ENCODE measurements at regions not wholly inside any gene's neighbourhood (a gene's known extent, or its start where the extent isn't known, plus 50 kb on each side); places are given as distances from the start of the nearest gene placed in this dataset.
"Not testable (repeated sequence)": the region's sequence is repeated elsewhere in the genome, so short reads cannot be mapped to it uniquely, and the experiment has no call there.

DNA sequence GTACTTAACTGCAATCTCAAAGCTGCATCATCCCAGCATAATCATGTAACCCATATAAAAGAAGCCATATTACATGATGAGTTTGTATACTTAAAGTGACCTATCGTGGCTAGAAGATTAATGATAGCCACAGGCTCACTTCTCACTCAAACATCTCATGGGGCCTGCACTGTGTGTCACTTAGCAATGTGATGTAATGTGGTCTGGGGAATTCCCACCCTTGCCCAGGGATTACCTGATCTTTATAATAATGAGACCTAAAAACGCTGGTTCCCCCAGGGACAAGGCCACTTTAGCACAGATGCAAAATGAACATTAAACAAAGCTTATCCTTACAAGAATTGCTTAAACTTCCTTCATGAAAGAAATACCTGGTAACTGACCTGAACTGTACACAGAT, 427.1 kb upstream of the CNTNAP5 start:
- Histone ChIP-seq H3K4me3 (ENCODE audit: low read depth in 1 of 2, low read length in 1 of 2) (no peak overlapping the region), H3K4me1 (ENCODE audit: control insufficient read depth in 1 of 2, insufficient read depth in 1 of 2, low read depth in 1 of 2, low read length in 1 of 2) (peaks cover 0 to 8% of the 10 kb centered on the region in 2 experiments), H3K9me3 (no peaks in the 10 kb centered on the region), H3K27me3 (no peaks in the 10 kb centered on the region), H3K27ac (no peak overlapping the region), H3K36me3 (no peaks in the 10 kb centered on the region)
- TF ChIP-seq, protein P1, sequence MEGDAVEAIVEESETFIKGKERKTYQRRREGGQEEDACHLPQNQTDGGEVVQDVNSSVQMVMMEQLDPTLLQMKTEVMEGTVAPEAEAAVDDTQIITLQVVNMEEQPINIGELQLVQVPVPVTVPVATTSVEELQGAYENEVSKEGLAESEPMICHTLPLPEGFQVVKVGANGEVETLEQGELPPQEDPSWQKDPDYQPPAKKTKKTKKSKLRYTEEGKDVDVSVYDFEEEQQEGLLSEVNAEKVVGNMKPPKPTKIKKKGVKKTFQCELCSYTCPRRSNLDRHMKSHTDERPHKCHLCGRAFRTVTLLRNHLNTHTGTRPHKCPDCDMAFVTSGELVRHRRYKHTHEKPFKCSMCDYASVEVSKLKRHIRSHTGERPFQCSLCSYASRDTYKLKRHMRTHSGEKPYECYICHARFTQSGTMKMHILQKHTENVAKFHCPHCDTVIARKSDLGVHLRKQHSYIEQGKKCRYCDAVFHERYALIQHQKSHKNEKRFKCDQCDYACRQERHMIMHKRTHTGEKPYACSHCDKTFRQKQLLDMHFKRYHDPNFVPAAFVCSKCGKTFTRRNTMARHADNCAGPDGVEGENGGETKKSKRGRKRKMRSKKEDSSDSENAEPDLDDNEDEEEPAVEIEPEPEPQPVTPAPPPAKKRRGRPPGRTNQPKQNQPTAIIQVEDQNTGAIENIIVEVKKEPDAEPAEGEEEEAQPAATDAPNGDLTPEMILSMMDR (IDR thresholded peaks at IDR 0.05): no peak

DNA sequence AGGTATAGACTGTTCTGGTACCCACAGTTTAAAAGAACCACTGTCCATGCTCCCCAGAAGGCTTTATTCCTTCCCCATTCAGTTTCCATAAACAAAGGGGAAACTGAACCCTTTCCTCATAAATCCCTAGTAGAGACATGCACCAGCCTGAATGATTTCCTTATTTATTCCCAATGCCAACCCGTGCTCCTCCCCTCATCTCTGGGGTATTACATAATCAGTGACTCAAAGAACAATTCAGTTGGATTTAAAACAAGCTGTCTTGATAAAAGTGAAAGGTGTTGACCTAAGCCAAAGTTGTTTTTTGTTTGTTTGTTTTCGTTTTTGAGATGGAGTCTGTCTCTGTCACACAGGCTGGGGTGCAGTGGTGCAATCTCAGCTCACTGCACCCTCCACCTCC, 418.5 kb upstream of the CNTNAP5 start:
- TF ChIP-seq, protein P1 (IDR thresholded peaks at IDR 0.05): no peak
- Histone ChIP-seq H3K27ac (no peak overlapping the region), H3K9me3 (no peaks in the 10 kb centered on the region), H3K36me3 (no peaks in the 10 kb centered on the region), H3K4me3 (ENCODE audit: low read depth in 1 of 2, low read length in 1 of 2) (no peak overlapping the region), H3K27me3 (no peaks in the 10 kb centered on the region), H3K4me1 (ENCODE audit: control insufficient read depth in 1 of 2, insufficient read depth in 1 of 2, low read depth in 1 of 2, low read length in 1 of 2) (no peaks in the 10 kb centered on the region)

DNA sequence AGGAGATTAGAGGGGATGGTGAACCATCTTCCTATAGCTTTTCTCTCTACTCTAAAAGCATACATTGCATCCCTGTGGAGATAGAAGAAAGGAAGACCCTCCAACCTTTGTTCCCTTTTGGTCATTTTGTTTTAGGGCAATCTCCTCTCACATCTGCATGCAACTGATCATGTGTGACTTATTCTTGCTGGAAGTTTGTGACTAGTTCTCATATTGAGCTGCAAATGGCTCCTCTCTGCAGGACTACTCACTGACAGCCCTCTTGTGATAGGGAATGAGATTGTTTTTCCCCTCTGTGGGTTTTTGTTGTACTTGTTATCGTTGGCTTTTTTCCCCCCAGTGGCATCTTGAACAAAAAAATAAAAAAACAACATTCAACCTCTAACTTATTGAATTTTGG, 416.0 kb upstream of the CNTNAP5 start:
- H3K36me3 ChIP-seq: no peaks in the 10 kb centered on the region
- no peaks in the 10 kb centered on the region for H3K4me1 ChIP-seq (ENCODE audit: control insufficient read depth in 1 of 2, insufficient read depth in 1 of 2, low read depth in 1 of 2, low read length in 1 of 2)
- H3K9me3 ChIP-seq: no peaks in the 10 kb centered on the region
- TF ChIP-seq, protein P1 (IDR thresholded peaks at IDR 0.05): no peak
- H3K4me3 ChIP-seq (ENCODE audit: low read depth in 1 of 2, low read length in 1 of 2): no peak overlapping the region
- no peaks in the 10 kb centered on the region for H3K27me3 ChIP-seq
- no peak overlapping the region for H3K27ac ChIP-seq

DNA sequence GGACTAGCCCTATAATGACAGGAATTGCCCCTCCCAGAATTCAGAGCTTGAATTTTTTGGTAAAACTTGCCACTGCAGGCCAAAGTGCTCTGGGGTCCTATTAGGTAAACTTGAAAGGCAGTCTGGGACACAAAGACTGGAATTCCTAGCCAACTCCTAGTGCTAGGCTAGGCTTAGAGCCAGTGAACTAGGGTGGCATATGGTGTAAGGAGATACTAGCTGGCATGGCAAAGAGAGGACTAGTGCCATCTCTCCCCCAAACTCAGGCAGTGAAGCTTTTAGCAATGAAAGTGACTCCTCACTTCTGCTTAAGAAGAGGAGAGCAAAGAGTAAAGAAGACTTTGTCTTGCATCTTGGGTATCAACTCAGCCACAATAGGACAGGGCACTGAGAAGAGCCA, 410.5 kb upstream of the CNTNAP5 start:
- Histone ChIP-seq H3K27ac (no peak overlapping the region), H3K9me3 (no peaks in the 10 kb centered on the region), H3K36me3 (no peaks in the 10 kb centered on the region), H3K4me3 (ENCODE audit: low read depth in 1 of 2, low read length in 1 of 2) (no peak overlapping the region), H3K4me1 (ENCODE audit: control insufficient read depth in 1 of 2, insufficient read depth in 1 of 2, low read depth in 1 of 2, low read length in 1 of 2) (no peaks in the 10 kb centered on the region), H3K27me3 (no peaks in the 10 kb centered on the region)
- TF ChIP-seq, protein P1 (IDR thresholded peaks at IDR 0.05): no peak

DNA sequence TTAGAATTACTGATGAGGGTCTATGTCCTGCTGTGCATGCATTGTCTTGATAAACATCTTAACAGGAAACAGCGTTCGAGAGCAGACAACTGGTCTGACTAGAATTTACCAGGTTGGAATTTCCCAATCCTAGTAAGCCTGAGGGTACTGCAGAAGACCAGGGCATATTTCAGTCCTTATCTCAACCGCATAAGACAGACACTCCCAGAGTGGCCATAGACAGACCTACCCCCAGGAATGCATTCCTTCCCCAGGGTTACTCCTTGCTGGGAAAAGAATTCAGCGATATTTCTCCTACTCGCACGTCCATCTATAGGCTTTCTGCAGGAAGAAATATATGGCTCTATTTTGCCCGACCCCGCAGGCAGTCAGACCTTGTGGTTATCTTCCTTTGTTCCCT, 406.4 kb upstream of the CNTNAP5 start:
- H3K4me1 ChIP-seq (ENCODE audit: control insufficient read depth in 1 of 2, insufficient read depth in 1 of 2, low read depth in 1 of 2, low read length in 1 of 2): not testable (repeated sequence)

DNA sequence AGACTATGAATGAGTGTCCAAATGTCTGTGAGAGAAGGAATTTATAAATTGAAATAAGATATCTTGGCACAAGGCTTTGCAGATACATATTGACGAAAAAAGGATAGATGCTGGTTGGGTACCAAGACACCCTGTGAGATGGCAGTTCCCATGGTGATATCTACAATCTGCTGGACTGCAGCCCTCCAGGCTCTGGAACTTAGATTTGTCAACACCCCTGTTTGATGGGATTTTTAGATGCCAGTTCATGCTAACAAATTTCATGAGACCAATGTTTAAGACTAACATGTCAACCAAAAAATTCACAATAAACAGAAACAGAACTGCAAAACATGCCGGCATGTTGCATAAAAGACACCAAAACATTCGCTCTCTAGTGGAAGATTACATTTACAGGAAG, 400.3 kb upstream of the CNTNAP5 start:
- H3K27me3 ChIP-seq: no peaks in the 10 kb centered on the region
- H3K9me3 ChIP-seq: no peaks in the 10 kb centered on the region
- H3K36me3 ChIP-seq: no peaks in the 10 kb centered on the region
- H3K27ac ChIP-seq: no peak overlapping the region
- TF ChIP-seq, protein P1 (IDR thresholded peaks at IDR 0.05): no peak
- H3K4me1 ChIP-seq (ENCODE audit: control insufficient read depth in 1 of 2, insufficient read depth in 1 of 2, low read depth in 1 of 2, low read length in 1 of 2): no peaks in the 10 kb centered on the region
- no peak overlapping the region for H3K4me3 ChIP-seq (ENCODE audit: low read depth in 1 of 2, low read length in 1 of 2)

More for the DNA sequence above, 406.4 kb upstream of the CNTNAP5 start:
- not testable (repeated sequence) for H3K27me3 ChIP-seq; H3K9me3 ChIP-seq; H3K36me3 ChIP-seq; H3K27ac ChIP-seq; H3K4me3 ChIP-seq (ENCODE audit: low read depth in 1 of 2, low read length in 1 of 2)
